ENCODE measurements at regions not wholly inside any gene's neighbourhood (a gene's known extent, or its start where the extent isn't known, plus 50 kb on each side); places are given as distances from the start of the nearest gene placed in this dataset.

DNA sequence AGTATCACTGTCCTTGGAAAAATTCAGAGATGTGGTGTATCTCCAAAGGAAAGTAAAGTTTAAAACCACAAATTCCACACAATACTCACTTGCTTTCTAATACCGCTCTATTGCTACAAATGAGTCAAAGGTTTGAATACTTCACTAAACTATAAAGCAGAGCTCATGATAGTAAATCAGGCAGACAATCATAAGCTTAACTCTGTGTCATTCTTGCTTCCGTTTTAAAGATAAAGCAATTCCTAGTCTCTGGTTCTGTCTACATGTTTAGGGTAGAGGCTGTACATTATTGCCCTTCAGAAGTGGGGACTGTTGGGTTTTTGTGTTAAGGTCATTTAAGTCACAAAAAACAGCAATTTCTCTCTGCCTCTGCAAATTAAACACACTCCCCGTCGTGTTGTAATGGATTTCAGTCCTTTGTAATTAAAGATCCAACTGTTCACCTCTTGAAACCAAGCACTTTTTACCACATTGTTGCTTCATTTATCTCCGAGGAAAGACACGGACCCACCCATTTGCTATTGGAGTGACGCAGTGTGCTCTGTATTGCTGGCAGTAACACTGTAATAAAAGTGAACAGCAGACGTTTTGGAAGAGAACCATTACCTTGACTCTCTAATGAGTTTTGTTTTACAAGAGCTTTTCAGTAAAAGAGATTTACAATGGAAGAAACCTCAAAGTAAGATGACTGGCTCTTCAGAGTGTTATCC, 83.1 kb upstream of the CNTNAP4 start:
- Histone ChIP-seq H3K9ac (ENCODE audit: low read depth in 2 of 2, low read length in 2 of 2) (no peak overlapping the region), H3K27ac (no peak overlapping the region), H3K27me3 (no peaks in the 10 kb centered on the region), H3K4me1 (no peaks in the 10 kb centered on the region), H3K9me3 (no peaks in the 10 kb centered on the region), H3K36me3 (no peaks in the 10 kb centered on the region), H3K4me3 (no peak overlapping the region)
- intact Hi-C loops (cut with DNase I), result no loop called here
- DNase-seq, result no peak
- TF ChIP-seq, protein P1, sequence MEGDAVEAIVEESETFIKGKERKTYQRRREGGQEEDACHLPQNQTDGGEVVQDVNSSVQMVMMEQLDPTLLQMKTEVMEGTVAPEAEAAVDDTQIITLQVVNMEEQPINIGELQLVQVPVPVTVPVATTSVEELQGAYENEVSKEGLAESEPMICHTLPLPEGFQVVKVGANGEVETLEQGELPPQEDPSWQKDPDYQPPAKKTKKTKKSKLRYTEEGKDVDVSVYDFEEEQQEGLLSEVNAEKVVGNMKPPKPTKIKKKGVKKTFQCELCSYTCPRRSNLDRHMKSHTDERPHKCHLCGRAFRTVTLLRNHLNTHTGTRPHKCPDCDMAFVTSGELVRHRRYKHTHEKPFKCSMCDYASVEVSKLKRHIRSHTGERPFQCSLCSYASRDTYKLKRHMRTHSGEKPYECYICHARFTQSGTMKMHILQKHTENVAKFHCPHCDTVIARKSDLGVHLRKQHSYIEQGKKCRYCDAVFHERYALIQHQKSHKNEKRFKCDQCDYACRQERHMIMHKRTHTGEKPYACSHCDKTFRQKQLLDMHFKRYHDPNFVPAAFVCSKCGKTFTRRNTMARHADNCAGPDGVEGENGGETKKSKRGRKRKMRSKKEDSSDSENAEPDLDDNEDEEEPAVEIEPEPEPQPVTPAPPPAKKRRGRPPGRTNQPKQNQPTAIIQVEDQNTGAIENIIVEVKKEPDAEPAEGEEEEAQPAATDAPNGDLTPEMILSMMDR (IDR thresholded peaks at IDR 0.05), result no peak

DNA sequence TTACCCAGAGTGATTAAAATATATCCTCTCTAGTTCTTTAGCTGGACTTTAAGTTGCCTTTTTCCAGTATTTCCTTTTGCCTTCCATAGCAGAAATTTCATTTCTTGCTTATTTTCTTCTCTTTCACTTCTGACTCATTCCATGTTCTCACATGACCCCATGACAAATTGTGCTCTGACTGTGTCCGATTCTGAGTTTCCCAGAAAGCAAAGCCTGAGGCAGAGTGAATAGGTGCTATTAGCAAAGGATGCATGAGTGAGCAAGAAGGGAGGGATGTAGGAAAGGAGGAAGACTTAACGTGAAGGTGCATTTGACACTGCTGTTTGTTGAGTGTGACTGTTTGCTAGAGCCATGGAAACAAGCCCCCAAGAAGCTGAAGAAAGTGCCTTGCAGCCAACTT, 82.6 kb upstream of the CNTNAP4 start:
- Histone ChIP-seq H3K36me3 (no peaks in the 10 kb centered on the region), H3K4me3 (no peak overlapping the region), H3K9ac (ENCODE audit: low read depth in 2 of 2, low read length in 2 of 2) (no peak overlapping the region), H3K27ac (no peak overlapping the region), H3K27me3 (no peaks in the 10 kb centered on the region), H3K9me3 (no peaks in the 10 kb centered on the region), H3K4me1 (no peaks in the 10 kb centered on the region)
- no peak for DNase-seq
- TF ChIP-seq, protein P1 (IDR thresholded peaks at IDR 0.05), result no peak
- intact Hi-C loops (cut with DNase I), result no loop called here

DNA sequence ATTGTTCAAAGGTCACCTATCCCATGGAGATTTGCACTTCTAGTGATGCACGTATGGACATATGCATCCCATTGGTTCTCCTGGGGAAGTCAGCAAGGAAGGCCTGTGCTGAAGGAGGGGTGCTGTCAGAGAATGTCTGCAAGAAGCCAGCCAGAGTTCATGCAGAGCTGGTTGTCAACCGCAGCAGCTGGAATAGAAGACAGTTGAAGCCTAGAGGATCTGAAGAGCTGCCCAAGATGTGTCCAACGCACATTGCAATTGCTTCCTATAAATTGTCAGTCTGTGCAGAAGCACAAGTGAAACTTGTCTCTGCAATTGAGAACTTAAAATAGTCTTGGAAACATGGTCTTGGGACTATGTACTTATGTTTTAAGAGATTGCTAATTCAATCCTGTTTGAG, 82.1 kb upstream of the CNTNAP4 start:
- H3K27ac ChIP-seq, result no peak overlapping the region
- H3K9ac ChIP-seq (ENCODE audit: low read depth in 2 of 2, low read length in 2 of 2), result no peak overlapping the region
- H3K4me3 ChIP-seq, result no peak overlapping the region
- H3K9me3 ChIP-seq, result no peaks in the 10 kb centered on the region
- intact Hi-C loops (cut with DNase I), result no loop called here
- H3K27me3 ChIP-seq, result no peaks in the 10 kb centered on the region
- no peaks in the 10 kb centered on the region for H3K36me3 ChIP-seq
- DNase-seq, result no peak
- TF ChIP-seq, protein P1 (IDR thresholded peaks at IDR 0.05), result no peak
- no peaks in the 10 kb centered on the region for H3K4me1 ChIP-seq

DNA sequence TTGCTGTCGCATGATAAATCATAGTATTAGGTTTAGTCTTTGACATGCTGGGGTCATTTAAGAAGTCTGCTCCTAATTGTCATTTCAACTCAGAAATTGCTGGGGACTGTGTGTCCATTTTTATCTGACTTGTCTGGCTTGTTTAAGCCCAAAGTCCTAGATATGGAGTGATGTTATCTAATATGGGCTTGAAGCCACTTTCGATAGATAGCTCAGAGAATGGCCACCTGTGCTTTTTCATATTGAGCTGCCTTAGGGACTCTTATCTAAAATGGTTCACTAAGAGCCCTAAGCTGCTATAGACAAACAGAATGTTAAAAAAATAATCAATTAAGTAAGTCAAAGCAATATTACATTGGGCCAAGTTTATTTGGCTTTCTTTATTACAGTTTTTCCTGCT, 81.6 kb upstream of the CNTNAP4 start:
- no peak for DNase-seq
- TF ChIP-seq, protein P1 (IDR thresholded peaks at IDR 0.05), result no peak
- Histone ChIP-seq H3K27me3 (no peaks in the 10 kb centered on the region), H3K4me1 (no peaks in the 10 kb centered on the region), H3K9me3 (no peaks in the 10 kb centered on the region), H3K9ac (ENCODE audit: low read depth in 2 of 2, low read length in 2 of 2) (no peak overlapping the region), H3K27ac (no peak overlapping the region), H3K4me3 (no peak overlapping the region), H3K36me3 (no peaks in the 10 kb centered on the region)
- intact Hi-C loops (cut with DNase I), result no loop called here

- intact Hi-C loops (cut with DNase I), result no loop called here
- TF ChIP-seq, protein P1 (IDR thresholded peaks at IDR 0.05), result no peak
- H3K4me3 ChIP-seq, result no peak overlapping the region
These were observed 79.3 kb upstream of the CNTNAP4 start for GRCh38 chr16:76197900-76198299.

More at GRCh38 chr16:76197900-76198299, 79.3 kb upstream of the CNTNAP4 start:
- Histone ChIP-seq H3K9me3 (no peaks in the 10 kb centered on the region), H3K27ac (no peak overlapping the region), H3K4me1 (no peaks in the 10 kb centered on the region), H3K9ac (ENCODE audit: low read depth in 2 of 2, low read length in 2 of 2) (no peak overlapping the region), H3K36me3 (no peaks in the 10 kb centered on the region), H3K27me3 (no peaks in the 10 kb centered on the region)
- no peak for DNase-seq

All from colonic mucosa (tissue), 4 donors.